ENCODE measurements at regions not wholly inside any gene's neighbourhood (a gene's known extent, or its start where the extent isn't known, plus 50 kb on each side); places are given as distances from the start of the nearest gene placed in this dataset.

GRCh38 chr1:101178688-101179491 is 57.9 kb upstream of the S1PR1 start:
- TF ChIP-seq, protein P1, sequence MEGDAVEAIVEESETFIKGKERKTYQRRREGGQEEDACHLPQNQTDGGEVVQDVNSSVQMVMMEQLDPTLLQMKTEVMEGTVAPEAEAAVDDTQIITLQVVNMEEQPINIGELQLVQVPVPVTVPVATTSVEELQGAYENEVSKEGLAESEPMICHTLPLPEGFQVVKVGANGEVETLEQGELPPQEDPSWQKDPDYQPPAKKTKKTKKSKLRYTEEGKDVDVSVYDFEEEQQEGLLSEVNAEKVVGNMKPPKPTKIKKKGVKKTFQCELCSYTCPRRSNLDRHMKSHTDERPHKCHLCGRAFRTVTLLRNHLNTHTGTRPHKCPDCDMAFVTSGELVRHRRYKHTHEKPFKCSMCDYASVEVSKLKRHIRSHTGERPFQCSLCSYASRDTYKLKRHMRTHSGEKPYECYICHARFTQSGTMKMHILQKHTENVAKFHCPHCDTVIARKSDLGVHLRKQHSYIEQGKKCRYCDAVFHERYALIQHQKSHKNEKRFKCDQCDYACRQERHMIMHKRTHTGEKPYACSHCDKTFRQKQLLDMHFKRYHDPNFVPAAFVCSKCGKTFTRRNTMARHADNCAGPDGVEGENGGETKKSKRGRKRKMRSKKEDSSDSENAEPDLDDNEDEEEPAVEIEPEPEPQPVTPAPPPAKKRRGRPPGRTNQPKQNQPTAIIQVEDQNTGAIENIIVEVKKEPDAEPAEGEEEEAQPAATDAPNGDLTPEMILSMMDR (IDR thresholded peaks at IDR 0.05), result no peak
- no peak for TF ChIP-seq POLR2A (IDR thresholded peaks at IDR 0.05)
- TF ChIP-seq POLR2AphosphoS5 (IDR thresholded peaks at IDR 0.05), result no peak
- no peak for TF ChIP-seq EP300 (IDR thresholded peaks at IDR 0.05)

Measured in sigmoid colon (tissue), 4 donors.